Kidney (tissue), 13 donors: ENCODE measurements at regions not wholly inside any gene's neighbourhood (a gene's known extent, or its start where the extent isn't known, plus 50 kb on each side); places are given as distances from the start of the nearest gene placed in this dataset.

Experiments used
- DNase-seq, 5 donors: peaks; one replicate each; pipeline ENCODE4 v3.0.0-alpha.2; 2013 to 2020
- FAIRE-seq: peaks from 2 replicates; lab custom pipeline; 2012; peaks lifted over from hg19 to GRCh38; lab: Jason Lieb, UNC
- H3K27ac ChIP-seq, 2 donors: one replicate each; pipeline ENCODE4 v1.7.0; 2013; ENCODE audit warnings: low read depth in 2 of 2, low read length in 2 of 2, inconsistent platforms in 1 of 2
- H3K27me3 ChIP-seq: one replicate; pipeline ENCODE4 v1.7.1; 2013; ENCODE audit warnings: low read length, inconsistent platforms; ENCODE audit not compliant: control insufficient read depth, insufficient read depth
- H3K36me3 ChIP-seq, 3 donors: one replicate each; pipeline versions ENCODE4 v1.7.0 to v1.7.1; 2013; ENCODE audit warnings: low read length in 3 of 3, control low read depth in 1 of 3, inconsistent platforms in 1 of 3; ENCODE audit not compliant: insufficient read depth in 3 of 3, control insufficient read depth in 2 of 3
- H3K4me1 ChIP-seq, 3 donors: one replicate each; pipeline versions ENCODE4 v1.7.0 to v1.7.1; 2013; ENCODE audit warnings: low read length in 3 of 3, inconsistent platforms in 1 of 3, low read depth in 1 of 3; ENCODE audit not compliant: control insufficient read depth in 2 of 3, insufficient read depth in 2 of 3
- H3K4me3 ChIP-seq, 3 donors: one replicate each; pipeline versions ENCODE4 v1.7.0 to v1.8.1; 2013; ENCODE audit warnings: low read length in 3 of 3, control low read depth in 1 of 3, inconsistent platforms in 1 of 3
- H3K9ac ChIP-seq, 3 donors: one replicate each; pipeline versions ENCODE4 v1.7.0 to v1.7.1; 2013; ENCODE audit warnings: low read length in 3 of 3, control low read depth in 1 of 3, inconsistent platforms in 1 of 3
- H3K9me3 ChIP-seq, 3 donors: one replicate each; pipeline versions ENCODE4 v1.7.0 to v1.7.1; 2013; ENCODE audit warnings: low read length in 3 of 3, control low read depth in 1 of 3, inconsistent platforms in 1 of 3; ENCODE audit not compliant: control insufficient read depth in 2 of 3, insufficient read depth in 1 of 3
- CTCF ChIP-seq: IDR thresholded peaks from 3 replicates; pipeline ENCODE4 v1.5.1; 2012; ENCODE audit warnings: mild to moderate bottlenecking, moderate library complexity, borderline replicate concordance; ENCODE audit not compliant: insufficient read depth; ENCODE audit errors: extremely low read depth
- intact Hi-C: fragments of 100-400 bp; cut with DNase I; formaldehyde crosslinking; loops from one replicate; pipeline ENCODE4 v1.11.1; 2022
- donor health status: control.
- donor health status: control.
- donor health status: control.
- donor health status: control.
- donor health status: control.
- donor health status: DM: yes; HTN: yes; CAD: no.
- donor health status: Normal renal cell carcinoma (clear cell type).

GRCh38 chr15:60130821-60131220, 126.7 kb downstream of the FOXB1 start:
- DNase-seq (peak in 3 of 5 donors; percentile 29 to 69 (median 49)), FAIRE-seq (no peak)
- no peak for TF ChIP-seq CTCF

GRCh38 chr15:60134609-60135008, 130.5 kb downstream of the FOXB1 start:
- Histone ChIP-seq H3K36me3 (no peaks in the 10 kb centered on the region), H3K9ac (no peak overlapping the region), H3K27me3 (no peaks in the 10 kb centered on the region), H3K9me3 (no peaks in the 10 kb centered on the region), H3K4me1 (no peaks in the 10 kb centered on the region), H3K27ac (no peak overlapping the region), H3K4me3 (no peak overlapping the region)
- DNase-seq = no peak
- TF ChIP-seq CTCF = no peak
- FAIRE-seq = no peak
- intact Hi-C loops = no loop called here

More at GRCh38 chr15:60130821-60131220, 126.7 kb downstream of the FOXB1 start:
- no peak overlapping the region for H3K9ac ChIP-seq
- no peak overlapping the region for H3K4me3 ChIP-seq
- H3K9me3 ChIP-seq = no peaks in the 10 kb centered on the region
- intact Hi-C loops = no loop called here
- no peak overlapping the region for H3K27ac ChIP-seq
- no peaks in the 10 kb centered on the region for H3K27me3 ChIP-seq
- no peaks in the 10 kb centered on the region for H3K36me3 ChIP-seq
- H3K4me1 ChIP-seq = no peaks in the 10 kb centered on the region

- TF ChIP-seq CTCF = no peak
- no peaks in the 10 kb centered on the region for H3K4me1 ChIP-seq
- FAIRE-seq (no peak), DNase-seq (no peak)
- no peak overlapping the region for H3K4me3 ChIP-seq
- H3K9me3 ChIP-seq = no peaks in the 10 kb centered on the region
- H3K27me3 ChIP-seq = no peaks in the 10 kb centered on the region
- H3K36me3 ChIP-seq = no peaks in the 10 kb centered on the region
- H3K9ac ChIP-seq = no peak overlapping the region
- intact Hi-C loops = no loop called here
- H3K27ac ChIP-seq = no peak overlapping the region
Observed at GRCh38 chr15:60135961-60136360, 131.8 kb downstream of the FOXB1 start.

- H3K9me3 ChIP-seq = no peaks in the 10 kb centered on the region
- H3K27ac ChIP-seq = no peak overlapping the region
- no peaks in the 10 kb centered on the region for H3K36me3 ChIP-seq
- H3K4me3 ChIP-seq = no peak overlapping the region
- DNase-seq (no peak), FAIRE-seq (no peak)
- no peaks in the 10 kb centered on the region for H3K4me1 ChIP-seq
- no peak for TF ChIP-seq CTCF
- intact Hi-C loops = no loop called here
- H3K9ac ChIP-seq = no peak overlapping the region
- no peaks in the 10 kb centered on the region for H3K27me3 ChIP-seq
Observed at GRCh38 chr15:60137711-60138396, 133.7 kb downstream of the FOXB1 start.
